Neural cell (in vitro differentiated cells): ENCODE measurements at regions not wholly inside any gene's neighbourhood (a gene's known extent, or its start where the extent isn't known, plus 50 kb on each side); places are given as distances from the start of the nearest gene placed in this dataset.

ENCODE experiments used
- H2AFZ ChIP-seq: fragments of 200-600, 300-800 bp; sonication (generic), shearing (Covaris generic); 2 replicates; pipeline ENCODE4 v1.6.0; 2014; ENCODE audit warnings: low read depth, mild to moderate bottlenecking, antibody characterized with exemption, low read length, moderate library complexity
- H3F3A ChIP-seq: fragments of 200-600 bp; shearing (Covaris generic); 2 replicates; pipeline ENCODE4 v1.6.1; 2016; ENCODE audit warnings: mild to moderate bottlenecking, moderate library complexity, mixed read lengths, antibody characterized with exemption, low read length; ENCODE audit not compliant: insufficient read depth, poor library complexity, severe bottlenecking
- H3K27ac ChIP-seq: fragments of 200-600, 300-800 bp; sonication (generic), shearing (Covaris generic); 2 replicates; pipeline ENCODE4 v1.5.1; 2014; ENCODE audit warnings: mild to moderate bottlenecking, low read length, moderate library complexity
- H3K27me3 ChIP-seq: fragments of 300-800, 200-600 bp; sonication (generic), shearing (Covaris generic); 2 replicates; pipeline ENCODE4 v1.6.0; 2014; ENCODE audit warnings: mild to moderate bottlenecking, low read depth, low read length, moderate library complexity; ENCODE audit not compliant: insufficient read depth
- H3K36me3 ChIP-seq: fragments of 300-800, 200-600 bp; sonication (generic), shearing (Covaris generic); 2 replicates; pipeline ENCODE4 v1.5.1; 2014; ENCODE audit warnings: mild to moderate bottlenecking, antibody characterized with exemption, low read length, moderate library complexity; ENCODE audit not compliant: insufficient read depth
- H3K4me2 ChIP-seq: fragments of 300-800, 200-600 bp; sonication (generic), shearing (Covaris generic); 2 replicates; pipeline ENCODE4 v1.6.0; 2014; ENCODE audit warnings: mild to moderate bottlenecking, low read length
- H3K4me3 ChIP-seq: fragments of 300-800, 200-600 bp; sonication (generic), shearing (Covaris generic); 2 replicates; pipeline ENCODE4 v1.5.1; 2014; ENCODE audit warnings: mild to moderate bottlenecking, low read length, moderate library complexity
- H3K79me2 ChIP-seq: fragments of 200-600 bp; shearing (Covaris generic); replicated peaks from 2 replicates; pipeline ENCODE4 v1.6.0; 2014; ENCODE audit warnings: mild to moderate bottlenecking, low read length, moderate library complexity; ENCODE audit not compliant: insufficient read depth
- H3K9ac ChIP-seq: fragments of 300-800, 200-600 bp; sonication (generic), shearing (Covaris generic); 2 replicates; pipeline ENCODE4 v1.6.1; 2016; ENCODE audit warnings: mild to moderate bottlenecking, low read length, mixed read lengths
- H3K9me2 ChIP-seq: fragments of 200-600 bp; shearing (Covaris generic); 2 replicates; pipeline ENCODE4 v1.6.1; 2016; ENCODE audit warnings: mild to moderate bottlenecking, low read length, mixed read lengths; ENCODE audit not compliant: insufficient read depth
- H3K9me3 ChIP-seq: fragments of 200-600, 300-800 bp; sonication (generic), shearing (Covaris generic); 2 replicates; pipeline ENCODE4 v1.6.1; 2016; ENCODE audit warnings: mild to moderate bottlenecking, mixed run types, low read length, moderate library complexity, mixed read lengths
- H4K20me1 ChIP-seq: fragments of 200-600 bp; shearing (Covaris generic); 2 replicates; pipeline ENCODE4 v1.6.1; 2016; ENCODE audit warnings: mild to moderate bottlenecking, mixed run types; ENCODE audit not compliant: insufficient read depth
- EP300 ChIP-seq: fragments of 450-650 bp; conservative IDR thresholded peaks from 2 replicates; pipeline ENCODE4 v1.6.1; 2014; ENCODE audit warnings: antibody characterized with exemption, mild to moderate bottlenecking, moderate library complexity; ENCODE audit not compliant: poor library complexity, severe bottlenecking
- EZH2 ChIP-seq: fragments of 200-600, 300-800 bp; shearing (Covaris generic), sonication (generic); IDR thresholded peaks from 2 replicates; pipeline ENCODE4 v1.6.1; 2014; ENCODE audit warnings: antibody characterized with exemption, low read length, borderline replicate concordance, mild to moderate bottlenecking; ENCODE audit not compliant: insufficient read depth, poor library complexity, severe bottlenecking
- MXI1 ChIP-seq: fragments of 450-650 bp; conservative IDR thresholded peaks from 2 replicates; pipeline ENCODE4 v1.6.1; 2014; ENCODE audit warnings: antibody characterized with exemption, mild to moderate bottlenecking; ENCODE audit not compliant: poor library complexity, severe bottlenecking
- POLR2AphosphoS5 ChIP-seq: IDR thresholded peaks from 2 replicates; pipeline ENCODE4 v1.6.1; 2012
- RAD21 ChIP-seq: fragments of 450-650 bp; conservative IDR thresholded peaks from 2 replicates; pipeline ENCODE4 v1.6.1; 2014; ENCODE audit warnings: antibody characterized with exemption, mild to moderate bottlenecking, moderate library complexity
- SMC3 ChIP-seq: fragments of 450-650 bp; conservative IDR thresholded peaks from 2 replicates; pipeline ENCODE4 v1.6.1; 2014; ENCODE audit warnings: antibody characterized with exemption, mild to moderate bottlenecking, moderate library complexity; ENCODE audit not compliant: poor library complexity
- TAF1 ChIP-seq: IDR thresholded peaks from 2 replicates; pipeline ENCODE4 v1.6.1; 2012; ENCODE audit warnings: low read depth
- TF ChIP-seq, protein P1 (sequence below): fragments of 450-650 bp; IDR thresholded peaks from 2 replicates; pipeline ENCODE4 v1.5.1; 2014; ENCODE audit warnings: antibody characterized with exemption, mild to moderate bottlenecking, moderate library complexity; ENCODE audit not compliant: poor library complexity, severe bottlenecking
- TF ChIP-seq, protein P2 (sequence below): IDR thresholded peaks from 2 replicates; pipeline ENCODE4 v1.6.1; 2012; ENCODE audit warnings: borderline replicate concordance

- Histone ChIP-seq H3K9ac (no peak overlapping the region), H3F3A (no peaks in the 10 kb centered on the region), H3K4me3 (no peak overlapping the region), H3K27ac (no peak overlapping the region), H2AFZ (no peak overlapping the region), H3K36me3 (no peaks in the 10 kb centered on the region), H3K9me3 (no peaks in the 10 kb centered on the region), H3K79me2 (no peaks in the 10 kb centered on the region), H4K20me1 (no peaks in the 10 kb centered on the region), H3K27me3 (no peaks in the 10 kb centered on the region), H3K9me2 (no peaks in the 10 kb centered on the region), H3K4me2 (no peak overlapping the region)
- no peak for TF ChIP-seq EP300
- TF ChIP-seq RAD21, result no peak
- no peak for TF ChIP-seq MXI1
- TF ChIP-seq TAF1, result no peak
- TF ChIP-seq, protein P1, sequence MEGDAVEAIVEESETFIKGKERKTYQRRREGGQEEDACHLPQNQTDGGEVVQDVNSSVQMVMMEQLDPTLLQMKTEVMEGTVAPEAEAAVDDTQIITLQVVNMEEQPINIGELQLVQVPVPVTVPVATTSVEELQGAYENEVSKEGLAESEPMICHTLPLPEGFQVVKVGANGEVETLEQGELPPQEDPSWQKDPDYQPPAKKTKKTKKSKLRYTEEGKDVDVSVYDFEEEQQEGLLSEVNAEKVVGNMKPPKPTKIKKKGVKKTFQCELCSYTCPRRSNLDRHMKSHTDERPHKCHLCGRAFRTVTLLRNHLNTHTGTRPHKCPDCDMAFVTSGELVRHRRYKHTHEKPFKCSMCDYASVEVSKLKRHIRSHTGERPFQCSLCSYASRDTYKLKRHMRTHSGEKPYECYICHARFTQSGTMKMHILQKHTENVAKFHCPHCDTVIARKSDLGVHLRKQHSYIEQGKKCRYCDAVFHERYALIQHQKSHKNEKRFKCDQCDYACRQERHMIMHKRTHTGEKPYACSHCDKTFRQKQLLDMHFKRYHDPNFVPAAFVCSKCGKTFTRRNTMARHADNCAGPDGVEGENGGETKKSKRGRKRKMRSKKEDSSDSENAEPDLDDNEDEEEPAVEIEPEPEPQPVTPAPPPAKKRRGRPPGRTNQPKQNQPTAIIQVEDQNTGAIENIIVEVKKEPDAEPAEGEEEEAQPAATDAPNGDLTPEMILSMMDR, result no peak
- TF ChIP-seq POLR2AphosphoS5, result no peak
- TF ChIP-seq, protein P2, sequence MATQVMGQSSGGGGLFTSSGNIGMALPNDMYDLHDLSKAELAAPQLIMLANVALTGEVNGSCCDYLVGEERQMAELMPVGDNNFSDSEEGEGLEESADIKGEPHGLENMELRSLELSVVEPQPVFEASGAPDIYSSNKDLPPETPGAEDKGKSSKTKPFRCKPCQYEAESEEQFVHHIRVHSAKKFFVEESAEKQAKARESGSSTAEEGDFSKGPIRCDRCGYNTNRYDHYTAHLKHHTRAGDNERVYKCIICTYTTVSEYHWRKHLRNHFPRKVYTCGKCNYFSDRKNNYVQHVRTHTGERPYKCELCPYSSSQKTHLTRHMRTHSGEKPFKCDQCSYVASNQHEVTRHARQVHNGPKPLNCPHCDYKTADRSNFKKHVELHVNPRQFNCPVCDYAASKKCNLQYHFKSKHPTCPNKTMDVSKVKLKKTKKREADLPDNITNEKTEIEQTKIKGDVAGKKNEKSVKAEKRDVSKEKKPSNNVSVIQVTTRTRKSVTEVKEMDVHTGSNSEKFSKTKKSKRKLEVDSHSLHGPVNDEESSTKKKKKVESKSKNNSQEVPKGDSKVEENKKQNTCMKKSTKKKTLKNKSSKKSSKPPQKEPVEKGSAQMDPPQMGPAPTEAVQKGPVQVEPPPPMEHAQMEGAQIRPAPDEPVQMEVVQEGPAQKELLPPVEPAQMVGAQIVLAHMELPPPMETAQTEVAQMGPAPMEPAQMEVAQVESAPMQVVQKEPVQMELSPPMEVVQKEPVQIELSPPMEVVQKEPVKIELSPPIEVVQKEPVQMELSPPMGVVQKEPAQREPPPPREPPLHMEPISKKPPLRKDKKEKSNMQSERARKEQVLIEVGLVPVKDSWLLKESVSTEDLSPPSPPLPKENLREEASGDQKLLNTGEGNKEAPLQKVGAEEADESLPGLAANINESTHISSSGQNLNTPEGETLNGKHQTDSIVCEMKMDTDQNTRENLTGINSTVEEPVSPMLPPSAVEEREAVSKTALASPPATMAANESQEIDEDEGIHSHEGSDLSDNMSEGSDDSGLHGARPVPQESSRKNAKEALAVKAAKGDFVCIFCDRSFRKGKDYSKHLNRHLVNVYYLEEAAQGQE, result no peak
- no peak for TF ChIP-seq EZH2
- TF ChIP-seq SMC3, result no peak
Measured at GRCh38 chr6:169991031-169991390, 239.6 kb downstream of the ERMARD start.

DNA sequence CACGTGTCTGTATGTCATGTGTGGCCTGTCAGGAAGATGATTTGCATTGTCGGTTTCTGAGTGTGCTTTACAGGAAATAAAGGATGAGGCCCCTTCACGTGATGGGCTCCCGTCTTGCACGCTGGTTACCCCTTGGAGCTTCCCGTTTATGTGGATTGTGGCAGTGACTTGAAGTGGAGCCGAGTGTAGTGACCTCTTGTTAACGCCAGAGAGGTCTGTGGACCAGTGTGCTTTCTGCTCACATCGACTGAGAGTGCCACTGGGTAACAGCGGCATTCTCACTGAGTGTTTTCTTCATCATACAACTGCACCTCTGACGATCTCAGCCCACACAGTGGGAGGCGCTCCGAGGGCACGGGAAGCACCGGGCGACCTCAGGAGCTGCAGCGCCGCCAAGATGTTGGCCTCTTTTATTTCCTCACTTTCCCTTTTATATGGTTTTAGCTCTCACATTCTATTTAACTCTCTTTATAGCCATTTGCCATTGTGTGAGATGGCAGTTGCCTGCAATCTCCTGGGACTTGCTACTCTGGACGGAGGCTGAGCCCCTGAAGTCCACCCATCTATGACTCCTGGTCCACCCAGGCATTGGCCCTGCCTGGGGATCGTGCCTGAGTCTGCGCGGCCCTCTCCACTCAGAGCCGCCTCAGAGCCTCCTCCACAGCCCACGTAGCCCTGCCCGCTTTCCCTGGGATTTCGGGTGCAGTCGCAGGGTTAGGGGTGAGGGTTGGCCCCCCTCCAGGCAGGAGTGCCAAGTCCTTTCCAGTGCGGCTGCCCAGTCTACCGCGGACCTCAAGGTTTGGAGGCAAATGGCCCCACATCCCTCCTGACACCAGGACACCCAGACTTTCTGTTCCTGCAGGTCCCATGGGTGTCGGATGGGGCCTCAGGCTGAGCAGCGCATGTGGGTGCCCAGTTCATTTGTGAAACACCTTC lies 238.9 kb downstream of the ERMARD start:
- Histone ChIP-seq H3K79me2 (no peaks in the 10 kb centered on the region), H3K4me3 (no peak overlapping the region), H3K27ac (no peak overlapping the region), H3K9me3 (no peaks in the 10 kb centered on the region), H4K20me1 (no peaks in the 10 kb centered on the region), H3K4me2 (no peak overlapping the region), H3K36me3 (no peaks in the 10 kb centered on the region), H3K9ac (no peak overlapping the region), H3K9me2 (no peaks in the 10 kb centered on the region), H3K27me3 (no peaks in the 10 kb centered on the region), H2AFZ (no peak overlapping the region), H3F3A (no peaks in the 10 kb centered on the region)
- TF ChIP-seq EP300, result no peak
- no peak for TF ChIP-seq EZH2
- TF ChIP-seq MXI1, result no peak
- TF ChIP-seq TAF1, result no peak
- TF ChIP-seq SMC3, result no peak
- TF ChIP-seq, protein P1, result no peak
- no peak for TF ChIP-seq RAD21
- TF ChIP-seq, protein P2, result no peak
- TF ChIP-seq POLR2AphosphoS5, result no peak
